Spinal cord (tissue), 9 donors: ENCODE measurements at regions not wholly inside any gene's neighbourhood (a gene's known extent, or its start where the extent isn't known, plus 50 kb on each side); places are given as distances from the start of the nearest gene placed in this dataset.

Source experiments
- DNase-seq, 6 donors: peaks; one replicate each; pipeline versions ENCODE4 v3.0.0 to v3.0.0-alpha.2; 2013 to 2015; ENCODE audit warnings: low spot score in 6 of 6, low read depth in 4 of 6
- H3K27ac ChIP-seq: one replicate; pipeline ENCODE4 v1.5.1; 2013; ENCODE audit warnings: low read depth, low read length, control low read depth
- H3K27me3 ChIP-seq: one replicate; pipeline ENCODE4 v1.6.1; 2013; ENCODE audit warnings: low read length; ENCODE audit not compliant: control insufficient read depth, insufficient read depth
- H3K36me3 ChIP-seq: one replicate; pipeline ENCODE4 v1.6.1; 2013; ENCODE audit warnings: low read length; ENCODE audit not compliant: control insufficient read depth, insufficient read depth
- H3K4me1 ChIP-seq: one replicate; pipeline ENCODE4 v1.6.1; 2013; ENCODE audit warnings: low read length; ENCODE audit not compliant: control insufficient read depth, insufficient read depth
- H3K4me3 ChIP-seq: one replicate; pipeline ENCODE4 v1.5.1; 2013; ENCODE audit warnings: low read depth, low read length, control low read depth
- H3K9me3 ChIP-seq: one replicate; pipeline ENCODE4 v1.6.1; 2013; ENCODE audit warnings: low read length; ENCODE audit not compliant: control insufficient read depth, insufficient read depth
- WGBS: methylation state at CpG from one replicate; pipeline ENCODE4 v1.1.5; 2013; ENCODE audit warnings: missing lambda C conversion rate; ENCODE audit not compliant: insufficient coverage; 5-methylcytosine and 5-hydroxymethylcytosine counted together
- donor health status: healthy.

GRCh38 chr1:177471244-177471643 is 300.5 kb downstream of the BRINP2 start:
- Histone ChIP-seq H3K4me3 (no peak overlapping the region), H3K4me1 (no peaks in the 10 kb centered on the region), H3K27me3 (no peaks in the 10 kb centered on the region), H3K9me3 (no peaks in the 10 kb centered on the region), H3K27ac (no peak overlapping the region), H3K36me3 (no peaks in the 10 kb centered on the region)
- no peak for DNase-seq
- WGBS, result no CpG with 5 or more reads among the region's 1 CpG

- Histone ChIP-seq H3K27me3 (no peaks in the 10 kb centered on the region), H3K4me1 (no peaks in the 10 kb centered on the region), H3K9me3 (no peaks in the 10 kb centered on the region), H3K4me3 (no peak overlapping the region), H3K36me3 (no peaks in the 10 kb centered on the region), H3K27ac (no peak overlapping the region)
- WGBS, result 10% methylated on average over 3 of the region's 3 CpGs
- peak in 1 of 6 donors; percentile 9 for DNase-seq
These were observed 298.8 kb downstream of the BRINP2 start for GRCh38 chr1:177469519-177469918.

DNA sequence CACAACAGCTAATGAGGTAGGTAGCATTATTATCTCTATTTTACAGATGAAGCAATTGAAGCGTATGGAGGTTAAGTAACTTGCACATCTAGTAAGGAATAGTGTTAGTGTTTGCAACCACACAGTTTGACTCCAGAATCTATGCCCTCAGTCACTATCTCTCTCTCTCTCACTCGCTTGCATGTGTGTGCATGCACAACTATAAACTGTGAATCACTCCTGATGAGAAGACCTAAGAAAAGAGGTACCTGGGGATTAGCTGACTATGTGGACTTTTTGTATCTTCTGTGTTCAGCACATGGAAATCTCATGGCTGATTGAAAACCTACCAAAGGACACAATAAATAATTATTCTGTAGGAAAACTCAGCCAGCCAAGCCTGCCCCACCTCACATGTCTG is 295.5 kb downstream of the BRINP2 start:
- DNase-seq, result no peak
- H3K36me3 ChIP-seq, result no peaks in the 10 kb centered on the region
- H3K9me3 ChIP-seq, result no peaks in the 10 kb centered on the region
- H3K4me3 ChIP-seq, result no peak overlapping the region
- no peaks in the 10 kb centered on the region for H3K27me3 ChIP-seq
- no peaks in the 10 kb centered on the region for H3K4me1 ChIP-seq
- no peak overlapping the region for H3K27ac ChIP-seq
- no CpG with 5 or more reads among the region's 2 CpGs for WGBS

DNA sequence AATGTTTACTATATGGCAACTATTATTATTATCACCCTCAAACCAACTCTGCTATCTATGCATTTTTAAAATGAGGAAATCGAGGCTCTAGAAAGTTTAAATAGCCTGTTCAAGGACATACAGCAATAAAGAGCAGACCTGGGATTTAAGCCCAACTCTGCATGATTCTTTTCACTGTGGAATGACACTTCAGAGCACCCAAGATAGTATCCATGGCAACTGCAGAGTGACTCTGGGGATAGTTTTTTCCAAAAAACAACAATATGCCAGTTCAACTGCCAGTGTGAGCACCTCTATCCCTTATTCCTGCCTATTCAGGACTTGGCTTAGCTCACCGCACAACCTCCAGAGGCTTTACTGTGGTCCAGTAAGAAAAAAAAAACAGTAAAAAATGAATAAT is 293.9 kb downstream of the BRINP2 start:
- Histone ChIP-seq H3K9me3 (no peaks in the 10 kb centered on the region), H3K4me1 (no peaks in the 10 kb centered on the region), H3K36me3 (no peaks in the 10 kb centered on the region), H3K4me3 (no peak overlapping the region), H3K27ac (no peak overlapping the region), H3K27me3 (no peaks in the 10 kb centered on the region)
- peak in 4 of 6 donors; percentile 6 to 64 (median 34) for DNase-seq
- WGBS, result no CpG with 5 or more reads among the region's 2 CpGs

GRCh38 chr1:177451191-177451590 is 280.4 kb downstream of the BRINP2 start:
- Histone ChIP-seq H3K4me3 (no peak overlapping the region), H3K36me3 (no peaks in the 10 kb centered on the region), H3K4me1 (no peaks in the 10 kb centered on the region), H3K27me3 (no peaks in the 10 kb centered on the region), H3K27ac (no peak overlapping the region), H3K9me3 (peaks cover 2% of the 10 kb centered on the region)
- WGBS, result 88% methylated on average over 1 of the region's 2 CpGs
- DNase-seq, result no peak

GRCh38 chr1:177448652-177449357 is 278.0 kb downstream of the BRINP2 start:
- H3K27ac ChIP-seq, result no peak overlapping the region
- WGBS, result 65% methylated on average over 5 of the region's 5 CpGs
- DNase-seq, result no peak

GRCh38 chr1:177448036-177448615 is 277.4 kb downstream of the BRINP2 start:
- Histone ChIP-seq H3K9me3 (no peaks in the 10 kb centered on the region), H3K27ac (no peak overlapping the region), H3K4me1 (no peaks in the 10 kb centered on the region), H3K27me3 (no peaks in the 10 kb centered on the region), H3K4me3 (no peak overlapping the region), H3K36me3 (no peaks in the 10 kb centered on the region)
- WGBS, result 80% methylated on average over 1 of the region's 2 CpGs
- no peak for DNase-seq

More at GRCh38 chr1:177448652-177449357, 278.0 kb downstream of the BRINP2 start:
- Histone ChIP-seq H3K27me3 (no peaks in the 10 kb centered on the region), H3K4me1 (no peaks in the 10 kb centered on the region), H3K9me3 (no peaks in the 10 kb centered on the region), H3K4me3 (no peak overlapping the region), H3K36me3 (no peaks in the 10 kb centered on the region)

- no peaks in the 10 kb centered on the region for H3K36me3 ChIP-seq
- no peaks in the 10 kb centered on the region for H3K4me1 ChIP-seq
- no CpG with 5 or more reads among the region's 3 CpGs for WGBS
- H3K4me3 ChIP-seq, result no peak overlapping the region
- no peaks in the 10 kb centered on the region for H3K27me3 ChIP-seq
- H3K27ac ChIP-seq, result no peak overlapping the region
- DNase-seq, result no peak
- no peaks in the 10 kb centered on the region for H3K9me3 ChIP-seq
These were observed 274.4 kb downstream of the BRINP2 start for GRCh38 chr1:177444997-177445746.

DNA sequence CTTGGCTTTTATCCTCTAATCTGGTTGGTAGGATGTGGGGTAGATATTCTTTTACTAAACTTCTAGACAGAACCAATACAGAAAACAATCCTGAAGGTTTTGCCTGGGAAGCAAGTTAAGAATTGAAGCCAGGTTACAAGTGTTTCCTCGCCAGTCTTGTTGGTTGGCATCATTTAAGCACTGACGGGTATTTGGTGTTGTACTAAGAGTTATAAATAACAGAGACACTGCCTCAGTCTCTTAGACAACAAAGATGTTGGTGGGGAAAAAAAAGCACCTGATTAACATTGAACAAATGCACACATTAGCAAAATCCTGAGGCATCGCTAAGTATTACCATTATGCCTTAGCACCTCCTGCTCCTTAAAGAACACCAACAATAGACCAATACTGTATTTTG is 272.2 kb downstream of the BRINP2 start:
- WGBS, result no CpG with 5 or more reads among the region's 3 CpGs
- Histone ChIP-seq H3K36me3 (no peaks in the 10 kb centered on the region), H3K4me3 (no peak overlapping the region), H3K9me3 (no peaks in the 10 kb centered on the region), H3K27me3 (no peaks in the 10 kb centered on the region), H3K27ac (no peak overlapping the region), H3K4me1 (no peaks in the 10 kb centered on the region)
- no peak for DNase-seq
